HepG2 (cell line): ENCODE measurements at regions not wholly inside any gene's neighbourhood (a gene's known extent, or its start where the extent isn't known, plus 50 kb on each side); places are given as distances from the start of the nearest gene placed in this dataset.

Experiments
- ATAC-seq: fragments of 200-7000 bp; cut with Tn5 transposase; 3 replicates; pipeline ENCODE4 v1.9.1; 2020; ENCODE audit warnings: mild to moderate bottlenecking, moderate library complexity
- BruUV-seq: library from RNA; stranded (reverse); fragments of 400-500 nt; replicated peaks from 2 replicates; lab custom pipeline; 2021; lab: Mats Ljungman, UMichigan
- CTCF ChIA-PET: fragments of 300-600 bp; formaldehyde crosslinking; extraction: SDS; loops from one replicate; lab custom pipeline; 2021; ENCODE audit warnings: low total read pairs, inconsistent platforms, low intra/inter-chr PET ratio; lab: Yijun Ruan, JAX
- POLR2A ChIA-PET: fragments of 350-600 bp; sonication (Branson Sonifier 250); formaldehyde crosslinking; loops from one replicate; lab custom pipeline; 2020; ENCODE audit warnings: antibody characterized with exemption, inconsistent platforms; lab: Yijun Ruan, JAX
- DNase-seq: peaks from one replicate; pipeline ENCODE4 v3.0.0-alpha.2; 2015; ENCODE audit warnings: low spot score
- FAIRE-seq: peaks from 3 replicates; lab custom pipeline; 2011; peaks lifted over from hg19 to GRCh38; lab: Jason Lieb, UNC
- H2AFZ ChIP-seq: one replicate; pipeline ENCODE4 v1.6.1; 2011; ENCODE audit warnings: low read length, inconsistent platforms
- H3K27ac ChIP-seq: fragments of 300-600 bp; 3 replicates; pipeline ENCODE4 v1.8.0; 2011; ENCODE audit warnings: mixed run types, mild to moderate bottlenecking, mixed read lengths, low read length, inconsistent platforms; ENCODE audit not compliant: insufficient read depth; ENCODE audit errors: extremely low read length
- H3K27me3 ChIP-seq, 2 experiments: fragments of 200-600 bp in 1 of 2; 2 replicates in 1 of 2; 3 replicates in 1 of 2; pipeline versions ENCODE4 v1.6.0 to v1.8.0; 2011; ENCODE audit warnings: low read length in 2 of 2, mild to moderate bottlenecking in 2 of 2, moderate library complexity in 2 of 2, inconsistent platforms in 1 of 2; ENCODE audit not compliant: insufficient read depth in 2 of 2, control insufficient read depth in 1 of 2
- H3K36me3 ChIP-seq, 2 experiments: fragments of 200-600 bp in 1 of 2; replicated peaks in 1 of 2; 2 replicates in 1 of 2; 3 replicates in 1 of 2; pipeline versions ENCODE4 v1.5.1 to v1.8.0; 2011; ENCODE audit warnings: low read length in 2 of 2, inconsistent platforms in 1 of 2; ENCODE audit not compliant: insufficient read depth in 2 of 2, control insufficient read depth in 1 of 2
- H3K4me1 ChIP-seq: 2 replicates; pipeline ENCODE4 v1.5.1; 2012; ENCODE audit warnings: low read length, inconsistent platforms; ENCODE audit not compliant: insufficient read depth
- H3K4me2 ChIP-seq: 2 replicates; pipeline ENCODE4 v1.6.0; 2011; ENCODE audit warnings: low read depth, low read length, inconsistent platforms
- H3K4me3 ChIP-seq, 3 experiments: fragments of 200-600 bp in 1 of 3; sonication (generic), shearing (Covaris generic) in 1 of 3; replicated peaks in 1 of 3; 2 replicates each; pipeline ENCODE4 v1.5.1; 2011 to 2016; ENCODE audit warnings: low read length in 3 of 3, inconsistent platforms in 2 of 3, low read depth in 2 of 3, mild to moderate bottlenecking in 2 of 3, control low read depth in 1 of 3, mixed read lengths in 1 of 3; ENCODE audit not compliant: insufficient read depth in 1 of 3
- H3K79me2 ChIP-seq: one replicate; pipeline ENCODE4 v1.6.1; 2011; ENCODE audit warnings: low read length, inconsistent platforms; ENCODE audit not compliant: insufficient read depth
- H3K9ac ChIP-seq: 2 replicates; pipeline ENCODE4 v1.6.0; 2011; ENCODE audit warnings: mild to moderate bottlenecking, low read depth, low read length, inconsistent platforms; ENCODE audit not compliant: insufficient read depth
- H3K9me3 ChIP-seq: 2 replicates; pipeline ENCODE4 v1.5.1; 2012; ENCODE audit warnings: mild to moderate bottlenecking, low read length
- H4K20me1 ChIP-seq: 2 replicates; pipeline ENCODE4 v1.6.0; 2011; ENCODE audit warnings: inconsistent platforms, mild to moderate bottlenecking, low read length, moderate library complexity; ENCODE audit not compliant: insufficient read depth
- ATF6 ChIP-seq: sonication (generic); formaldehyde crosslinking; conservative IDR thresholded peaks from 2 replicates; pipeline ENCODE4 v1.4.0; 2020; ENCODE audit warnings: missing genetic modification reagents
- CCAR2 ChIP-seq: fragments of 200-400 bp; formaldehyde crosslinking; optimal IDR thresholded peaks from 2 replicates; pipeline ENCODE3; 2018; ENCODE audit warnings: low read depth, mild to moderate bottlenecking, low read length, moderate library complexity
- CSRNP2 ChIP-seq: sonication (generic); formaldehyde crosslinking; conservative IDR thresholded peaks from 2 replicates; pipeline ENCODE4 v1.8.0; 2022; ENCODE audit warnings: low read depth, missing genetic modification reagents
- DR1 ChIP-seq: sonication (generic); formaldehyde crosslinking; IDR thresholded peaks from 2 replicates; pipeline ENCODE4 v1.8.0; 2021; ENCODE audit warnings: mild to moderate bottlenecking, missing genetic modification reagents, inconsistent platforms
- MIER2 ChIP-seq: IDR thresholded peaks from 2 replicates; pipeline ENCODE4 v1.6.1; 2016; ENCODE audit warnings: missing biosample characterization, missing genetic modification reagents
- RARG ChIP-seq: sonication (generic); formaldehyde crosslinking; IDR thresholded peaks from 2 replicates; pipeline ENCODE4 v1.4.0; 2020; ENCODE audit warnings: low read depth, mild to moderate bottlenecking, missing genetic modification reagents
- RERE ChIP-seq: IDR thresholded peaks from 2 replicates; pipeline ENCODE4 v1.6.1; 2016; ENCODE audit warnings: low read depth, missing genetic modification reagents, missing compliant biosample characterization
- RXRA ChIP-seq: sonication (generic); formaldehyde crosslinking; IDR thresholded peaks from 2 replicates; pipeline ENCODE4 v1.5.1; 2020; ENCODE audit warnings: missing genetic modification reagents
- STAT6 ChIP-seq: sonication (generic); formaldehyde crosslinking; IDR thresholded peaks from 2 replicates; pipeline ENCODE4 v1.4.0; 2020; ENCODE audit warnings: missing genetic modification reagents, mild to moderate bottlenecking, borderline replicate concordance
- TEAD2 ChIP-seq: sonication (generic); formaldehyde crosslinking; IDR thresholded peaks from 2 replicates; pipeline ENCODE4 v1.9.0; 2021; ENCODE audit warnings: missing genetic modification reagents
- ZNF713 ChIP-seq: sonication (generic); formaldehyde crosslinking; IDR thresholded peaks from 2 replicates; pipeline ENCODE4 v1.4.0; 2020; ENCODE audit warnings: mild to moderate bottlenecking, missing genetic modification reagents
- WGBS: methylation state at CpG from one replicate; pipeline ENCODE4 v1.1.6; 2017; ENCODE audit warnings: low lambda C conversion rate; 5-methylcytosine and 5-hydroxymethylcytosine counted together
- in situ Hi-C: cut with HindIII; loops from 2 replicates; pipeline ENCODE4 v1.10.0; 2017; ENCODE audit warnings: low pct_unique_long_range_greater_than_20kb; ENCODE audit not compliant: extremely low pct_ligation_motif_present
- intact Hi-C: fragments of 100-400 bp; cut with micrococcal nuclease; formaldehyde crosslinking; loops from one replicate; pipeline ENCODE4 v1.10.0; 2022; ENCODE audit not compliant: unreplicated experiment

GRCh38 chr4:1459722-1460511 is 53.7 kb upstream of the NKX1-1 start:
- CTCF ChIA-PET: no interaction called here
- intact Hi-C loops: no loop called here

More at GRCh38 chr4:1459722-1460511, 53.7 kb upstream of the NKX1-1 start:
- Histone ChIP-seq H3K9me3 (no peaks in the 10 kb centered on the region), H2AFZ (no peak overlapping the region), H3K4me2 (no peak overlapping the region), H3K27ac (no peak overlapping the region), H3K36me3 (no peaks in the 10 kb centered on the region), H3K79me2 (no peaks in the 10 kb centered on the region), H3K9ac (no peak overlapping the region), H4K20me1 (no peaks in the 10 kb centered on the region), H3K4me1 (no peaks in the 10 kb centered on the region), H3K27me3 (peaks cover 13 to 66% of the 10 kb centered on the region in 2 experiments; a peak in 4 of 5 replicates), H3K4me3 (no peak overlapping the region)
- no TSS peak for BruUV-seq
- no peak for TF ChIP-seq TEAD2 (CRISPR knock-in tag)
- TF ChIP-seq STAT6 (CRISPR knock-in tag): no peak
- no peak for TF ChIP-seq MIER2 (CRISPR knock-in tag)
- no peak for TF ChIP-seq DR1 (CRISPR knock-in tag)
- TF ChIP-seq CCAR2: no peak
- TF ChIP-seq RERE: no peak
- no peak for TF ChIP-seq RXRA (CRISPR knock-in tag)
- TF ChIP-seq ZNF713 (CRISPR knock-in tag): no peak
- no peak for TF ChIP-seq CSRNP2
- no peak for TF ChIP-seq RARG (CRISPR knock-in tag)
- TF ChIP-seq ATF6: no peak
- DNase-seq (no peak), ATAC-seq (no peak), FAIRE-seq (no peak)
- POLR2A ChIA-PET: no interaction called here
- in situ Hi-C loops: no loop called here
- WGBS: 53% methylated on average over 3 of the region's 26 CpGs
